Activated CD8-positive, alpha-beta T cell treated with anti-CD3 and anti-CD28 coated beads for 36 hours (primary cell): ENCODE measurements at regions not wholly inside any gene's neighbourhood (a gene's known extent, or its start where the extent isn't known, plus 50 kb on each side); places are given as distances from the start of the nearest gene placed in this dataset.

Source experiments
- ATAC-seq: fragments of 200-7000 bp; cut with Tn5 transposase; one replicate; pipeline ENCODE4 v1.10.0; 2021; ENCODE audit warnings: mild to moderate bottlenecking, moderate library complexity
- CTCF ChIA-PET: fragments of 350-600 bp; sonication (Branson Sonifier 250); formaldehyde crosslinking; loops from one replicate; lab custom pipeline; 2021; ENCODE audit warnings: antibody characterized with exemption; lab: Charles Lee
- POLR2A ChIA-PET: fragments of 350-600 bp; sonication (Branson Sonifier 250); formaldehyde crosslinking; loops from one replicate; lab custom pipeline; 2021; ENCODE audit warnings: antibody characterized with exemption; lab: Charles Lee
- DNase-seq: peaks from one replicate; pipeline ENCODE4 v3.0.0-alpha.2; 2020
- H3K27ac Mint-ChIP-seq: one replicate; pipeline ENCODE4 v1.8.0; 2021; ENCODE audit warnings: mild to moderate bottlenecking, mixed read lengths
- H3K27me3 Mint-ChIP-seq: one replicate; pipeline ENCODE4 v1.8.0; 2021; ENCODE audit warnings: mixed read lengths
- H3K36me3 Mint-ChIP-seq: one replicate; pipeline ENCODE4 v1.8.0; 2021; ENCODE audit warnings: low read depth, mixed read lengths
- H3K4me1 Mint-ChIP-seq: one replicate; pipeline ENCODE4 v1.8.0; 2021; ENCODE audit warnings: low read depth, mixed read lengths
- H3K4me3 Mint-ChIP-seq: one replicate; pipeline ENCODE4 v1.8.0; 2021; ENCODE audit warnings: mild to moderate bottlenecking, moderate library complexity, mixed read lengths
- H3K9me3 Mint-ChIP-seq: one replicate; pipeline ENCODE4 v1.8.0; 2021; ENCODE audit warnings: mixed read lengths
- CTCF ChIP-seq: fragments of 200-600 bp; IDR thresholded peaks from one replicate; pipeline ENCODE4 v1.8.0; 2022; ENCODE audit warnings: antibody characterized with exemption, mild to moderate bottlenecking
- intact Hi-C: fragments of 100-400 bp; cut with micrococcal nuclease; formaldehyde crosslinking; loops from one replicate; pipeline ENCODE4 v1.10.0; 2022

GRCh38 chrX:113421432-113421831 lies 580.8 kb upstream of the AMOT start:
- CTCF ChIA-PET, result no interaction called here
- TF ChIP-seq CTCF, result no peak
- Mint-ChIP-seq H3K9me3 (peaks cover 5% of the 10 kb centered on the region), H3K27me3 (no peaks in the 10 kb centered on the region), H3K36me3 (no peaks in the 10 kb centered on the region), H3K27ac (no peak overlapping the region), H3K4me3 (no peak overlapping the region), H3K4me1 (no peaks in the 10 kb centered on the region)
- ATAC-seq (no peak), DNase-seq (no peak)
- intact Hi-C loops, result no loop called here
- POLR2A ChIA-PET, result no interaction called here

DNA sequence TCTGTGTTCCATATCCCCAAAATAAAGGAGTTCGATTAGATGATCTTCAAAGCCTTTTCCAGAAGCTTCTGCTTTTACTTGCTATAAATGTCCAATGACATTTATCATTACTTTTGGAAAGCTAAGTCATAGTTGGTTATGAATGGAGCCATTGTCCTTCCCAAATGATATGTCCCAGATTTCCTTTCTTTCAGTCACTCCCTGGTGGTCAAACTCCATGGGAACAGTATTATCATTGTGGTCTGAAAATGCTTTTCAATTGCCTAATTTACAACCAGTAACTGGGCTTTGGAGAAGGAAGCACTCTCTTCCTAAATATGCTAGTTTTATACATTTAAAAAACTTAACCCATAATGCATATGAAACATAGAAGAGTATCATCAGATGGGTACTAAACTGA lies 571.5 kb upstream of the AMOT start:
- no peaks in the 10 kb centered on the region for H3K36me3 Mint-ChIP-seq
- no peak for ATAC-seq
- POLR2A ChIA-PET, result no interaction called here
- no peak for TF ChIP-seq CTCF
- no peak for DNase-seq
- no peaks in the 10 kb centered on the region for H3K4me1 Mint-ChIP-seq
- no peak overlapping the region for H3K27ac Mint-ChIP-seq
- H3K4me3 Mint-ChIP-seq, result no peak overlapping the region
- CTCF ChIA-PET, result no interaction called here
- intact Hi-C loops, result no loop called here
- H3K9me3 Mint-ChIP-seq, result no peaks in the 10 kb centered on the region
- H3K27me3 Mint-ChIP-seq, result no peaks in the 10 kb centered on the region

DNA sequence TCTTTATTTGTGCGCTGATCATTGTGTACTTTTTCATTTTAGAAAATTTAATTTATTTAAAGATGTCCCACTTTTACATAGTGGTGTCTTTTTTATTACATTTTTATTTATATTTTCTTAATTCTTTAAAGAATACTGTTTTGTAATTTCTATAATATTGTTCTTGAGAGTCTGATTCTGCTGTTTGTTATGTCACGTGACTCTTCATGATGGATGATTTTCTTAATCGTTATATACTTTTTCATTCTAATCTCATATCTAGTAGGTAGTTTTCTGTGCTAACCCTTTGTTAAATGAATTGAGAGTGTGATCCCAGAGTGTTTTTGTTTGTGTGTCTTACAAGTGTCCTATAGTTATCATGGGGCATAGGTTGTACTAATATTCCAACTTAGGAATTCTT lies 568.2 kb upstream of the AMOT start:
- intact Hi-C loops, result no loop called here
- no peak overlapping the region for H3K27ac Mint-ChIP-seq
- H3K9me3 Mint-ChIP-seq, result no peaks in the 10 kb centered on the region
- ChIA-PET POLR2A (no interaction called here), CTCF (no interaction called here)
- no peaks in the 10 kb centered on the region for H3K27me3 Mint-ChIP-seq
- TF ChIP-seq CTCF, result no peak
- no peaks in the 10 kb centered on the region for H3K36me3 Mint-ChIP-seq
- no peaks in the 10 kb centered on the region for H3K4me1 Mint-ChIP-seq
- DNase-seq (no peak), ATAC-seq (no peak)
- no peak overlapping the region for H3K4me3 Mint-ChIP-seq

DNA sequence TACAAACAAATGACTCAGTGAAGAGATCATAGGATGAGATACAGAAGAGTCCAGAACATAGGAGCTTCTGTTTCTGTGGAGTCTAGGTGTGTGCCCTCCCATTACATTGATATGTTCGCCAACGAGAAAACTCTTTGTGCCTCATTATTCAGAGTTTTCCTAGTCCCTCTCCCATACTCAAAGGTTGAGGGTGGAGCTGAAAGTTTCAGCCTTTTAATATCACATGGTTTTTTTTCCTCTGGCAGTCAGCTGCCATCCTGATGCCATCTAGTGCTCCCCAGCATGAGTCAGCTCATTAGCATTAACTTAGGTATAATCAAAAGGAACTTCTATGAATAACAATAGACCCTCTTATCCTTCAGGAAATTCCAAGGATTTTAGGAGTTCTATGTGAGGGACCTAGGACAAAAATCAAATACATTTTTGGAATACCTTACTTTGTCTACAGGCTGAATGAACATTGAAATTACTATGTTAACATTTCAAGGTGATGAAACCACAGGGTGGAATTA lies 559.6 kb upstream of the AMOT start:
- ATAC-seq (no peak), DNase-seq (no peak)
- intact Hi-C loops, result no loop called here
- H3K27ac Mint-ChIP-seq, result no peak overlapping the region
- no peaks in the 10 kb centered on the region for H3K4me1 Mint-ChIP-seq
- H3K4me3 Mint-ChIP-seq, result no peak overlapping the region
- no peaks in the 10 kb centered on the region for H3K36me3 Mint-ChIP-seq
- H3K27me3 Mint-ChIP-seq, result no peaks in the 10 kb centered on the region
- no peaks in the 10 kb centered on the region for H3K9me3 Mint-ChIP-seq
- CTCF ChIA-PET, result no interaction called here
- no peak for TF ChIP-seq CTCF
- POLR2A ChIA-PET, result no interaction called here

- H3K9me3 Mint-ChIP-seq, result no peaks in the 10 kb centered on the region
- TF ChIP-seq CTCF, result no peak
- DNase-seq, result no peak
- intact Hi-C loops, result no loop called here
- H3K4me3 Mint-ChIP-seq, result no peak overlapping the region
- ChIA-PET POLR2A (no interaction called here), CTCF (no interaction called here)
- H3K27me3 Mint-ChIP-seq, result no peaks in the 10 kb centered on the region
- no peaks in the 10 kb centered on the region for H3K4me1 Mint-ChIP-seq
- H3K27ac Mint-ChIP-seq, result no peak overlapping the region
- ATAC-seq, result no peak
- no peaks in the 10 kb centered on the region for H3K36me3 Mint-ChIP-seq
Measured at GRCh38 chrX:113399506-113400192, 559.0 kb upstream of the AMOT start.
